HEK293T (cell line): ENCODE measurements at regions not wholly inside any gene's neighbourhood (a gene's known extent, or its start where the extent isn't known, plus 50 kb on each side); places are given as distances from the start of the nearest gene placed in this dataset.

Experiments
- BHLHE40 ChIP-seq: fragments of 450-650 bp; IDR thresholded peaks from 2 replicates; pipeline ENCODE4 v1.6.1; 2016; ENCODE audit warnings: mild to moderate bottlenecking, moderate library complexity, borderline replicate concordance
- FOXA1 ChIP-seq: fragments of 450-650 bp; IDR thresholded peaks from 2 replicates; pipeline ENCODE4 v1.6.1; 2016; ENCODE audit warnings: mild to moderate bottlenecking
- FOXK2 ChIP-seq: fragments of 450-650 bp; IDR thresholded peaks from 2 replicates; pipeline ENCODE4 v1.6.1; 2016; ENCODE audit warnings: mild to moderate bottlenecking
- SP1 ChIP-seq: fragments of 450-650 bp; IDR thresholded peaks from 2 replicates; pipeline ENCODE4 v1.6.1; 2017

GRCh38 chr9:107944387-107944786, 454.8 kb upstream of the KLF4 start:
- TF ChIP-seq FOXA1 (no peak), BHLHE40 (no peak), FOXK2 (no peak), SP1 (no peak)
